ENCODE measurements at regions not wholly inside any gene's neighbourhood (a gene's known extent, or its start where the extent isn't known, plus 50 kb on each side); places are given as distances from the start of the nearest gene placed in this dataset.

- TF ChIP-seq CTCF (IDR thresholded peaks at IDR 0.05) = no peak
- no peak for TF ChIP-seq POLR2A (IDR thresholded peaks at IDR 0.05)
Measured at GRCh38 chr3:34212656-34213055, 414.2 kb downstream of the PDCD6IP start.

All from lower leg skin (tissue), 3 donors.